ENCODE measurements at regions not wholly inside any gene's neighbourhood (a gene's known extent, or its start where the extent isn't known, plus 50 kb on each side); places are given as distances from the start of the nearest gene placed in this dataset.

GRCh38 chr7:83441-83840 lies 108.9 kb upstream of the FAM20C start:
- TF ChIP-seq CTCF (IDR thresholded peaks at IDR 0.05) (no peak), ZNF263 (CRISPR knock-in tag; IDR thresholded peaks at IDR 0.05; ENCODE audit: low read depth) (no peak), ZNF232 (CRISPR knock-in tag; IDR thresholded peaks at IDR 0.05) (no peak), FOXK1 (CRISPR knock-in tag; IDR thresholded peaks at IDR 0.05) (no peak), ZNF121 (CRISPR knock-in tag; IDR thresholded peaks at IDR 0.05) (no peak), ATF2 (CRISPR knock-in tag; IDR thresholded peaks at IDR 0.05; ENCODE audit: borderline replicate concordance, low read depth) (no peak), E2F5 (CRISPR knock-in tag; IDR thresholded peaks at IDR 0.05) (no peak), MAX (CRISPR knock-in tag; IDR thresholded peaks at IDR 0.05) (no peak), CBFB (CRISPR knock-in tag; IDR thresholded peaks at IDR 0.05; ENCODE audit: low read depth) (no peak), NR2C2 (CRISPR knock-in tag; IDR thresholded peaks at IDR 0.05) (no peak), KAT7 (CRISPR knock-in tag; IDR thresholded peaks at IDR 0.05; ENCODE audit: borderline replicate concordance) (no peak), HMGXB4 (CRISPR knock-in tag; IDR thresholded peaks at IDR 0.05) (no peak), ESRRA (CRISPR knock-in tag; IDR thresholded peaks at IDR 0.05; ENCODE audit: borderline replicate concordance) (no peak)
